CD14-positive monocyte (primary cell): ENCODE measurements at regions not wholly inside any gene's neighbourhood (a gene's known extent, or its start where the extent isn't known, plus 50 kb on each side); places are given as distances from the start of the nearest gene placed in this dataset.

Source experiments
- DNase-seq, 3 donors: peaks; one replicate each; pipeline ENCODE4 v3.0.0-alpha.2; 2011 to 2022
- H2AFZ ChIP-seq: 2 replicates; pipeline ENCODE4 v1.6.0; 2012; ENCODE audit warnings: mild to moderate bottlenecking, low read depth, low read length, inconsistent platforms; ENCODE audit not compliant: insufficient read depth, poor library complexity, severe bottlenecking
- H3K27ac ChIP-seq, 2 donors: 1 replicate in 1 of 2; 2 replicates in 1 of 2; pipeline ENCODE4 v1.5.1; 2012 to 2013; ENCODE audit warnings: low read length in 2 of 2, control low read depth in 1 of 2, inconsistent platforms in 1 of 2, low read depth in 1 of 2, mild to moderate bottlenecking in 1 of 2
- H3K27me3 ChIP-seq, 2 donors: one replicate each; pipeline versions ENCODE4 v1.6.0 to v1.6.1; 2011 to 2013; ENCODE audit warnings: low read length in 2 of 2; ENCODE audit not compliant: control insufficient read depth in 2 of 2, insufficient read depth in 2 of 2
- H3K36me3 ChIP-seq, 2 donors: replicated peaks in 1 of 2; 1 replicate in 1 of 2; 2 replicates in 1 of 2; pipeline versions ENCODE4 v1.5.1 to v1.6.1; 2012 to 2013; ENCODE audit warnings: low read length in 2 of 2, control low read depth in 1 of 2, inconsistent platforms in 1 of 2, mild to moderate bottlenecking in 1 of 2; ENCODE audit not compliant: insufficient read depth in 2 of 2, control insufficient read depth in 1 of 2
- H3K4me1 ChIP-seq, 2 donors: 1 replicate in 1 of 2; 2 replicates in 1 of 2; pipeline versions ENCODE4 v1.5.1 to v1.6.1; 2012 to 2013; ENCODE audit warnings: low read length in 2 of 2, control low read depth in 1 of 2, inconsistent platforms in 1 of 2, mild to moderate bottlenecking in 1 of 2, moderate library complexity in 1 of 2; ENCODE audit not compliant: insufficient read depth in 2 of 2, control insufficient read depth in 1 of 2
- H3K4me2 ChIP-seq: replicated peaks from 2 replicates; pipeline ENCODE3; 2012; ENCODE audit warnings: low read length, moderate library complexity, mild to moderate bottlenecking; ENCODE audit not compliant: poor library complexity, severe bottlenecking; ENCODE audit errors: extremely low read depth
- H3K4me3 ChIP-seq, 3 experiments: fragments of 200-600 bp in 1 of 3; sonication (generic) in 1 of 3; replicated peaks in 1 of 3; 1 replicate in 2 of 3; 2 replicates in 1 of 3; pipeline ENCODE4 v1.5.1; 2011 to 2013; ENCODE audit warnings: low read length in 3 of 3, mild to moderate bottlenecking in 3 of 3, control low read depth in 2 of 3, low read depth in 2 of 3, inconsistent platforms in 1 of 3, moderate library complexity in 1 of 3
- H3K79me2 ChIP-seq: 2 replicates; pipeline ENCODE4 v1.6.0; 2012; ENCODE audit warnings: mild to moderate bottlenecking, control low read depth, inconsistent platforms, low read length, moderate library complexity; ENCODE audit not compliant: insufficient read depth
- H3K9ac ChIP-seq: 2 replicates; pipeline ENCODE4 v1.6.0; 2017; ENCODE audit warnings: low read length, mild to moderate bottlenecking; ENCODE audit not compliant: insufficient read depth, poor library complexity, severe bottlenecking
- H3K9me3 ChIP-seq, 2 donors: replicated peaks in 1 of 2; 1 replicate in 1 of 2; 2 replicates in 1 of 2; pipeline versions ENCODE4 v1.5.1 to v1.6.1; 2012 to 2013; ENCODE audit warnings: low read length in 2 of 2, control low read depth in 1 of 2; ENCODE audit not compliant: control insufficient read depth in 1 of 2, insufficient read depth in 1 of 2
- H4K20me1 ChIP-seq: 2 replicates; pipeline ENCODE4 v1.6.0; 2012; ENCODE audit warnings: mild to moderate bottlenecking, low read length, control low read depth, moderate library complexity; ENCODE audit not compliant: insufficient read depth
- H3K27ac Mint-ChIP-seq, 7 donors: one replicate each; pipeline ENCODE4 v1.8.0; 2020; ENCODE audit warnings: mild to moderate bottlenecking in 7 of 7, mixed read lengths in 7 of 7, moderate library complexity in 6 of 7, inconsistent platforms in 2 of 7
- H3K27me3 Mint-ChIP-seq, 3 donors: one replicate each; pipeline ENCODE4 v1.8.0; 2021 to 2022; ENCODE audit warnings: low read depth in 3 of 3, mild to moderate bottlenecking in 3 of 3, mixed read lengths in 3 of 3, moderate library complexity in 3 of 3, inconsistent platforms in 1 of 3
- H3K36me3 Mint-ChIP-seq, 2 donors: one replicate each; pipeline ENCODE4 v1.8.0; 2020; ENCODE audit warnings: mixed read lengths in 2 of 2, inconsistent platforms in 1 of 2, mild to moderate bottlenecking in 1 of 2
- H3K4me1 Mint-ChIP-seq: one replicate; pipeline ENCODE4 v1.8.0; 2020; ENCODE audit warnings: mild to moderate bottlenecking, mixed read lengths
- H3K4me3 Mint-ChIP-seq, 2 donors: one replicate each; pipeline ENCODE4 v1.8.0; 2020; ENCODE audit warnings: mild to moderate bottlenecking in 2 of 2, mixed read lengths in 2 of 2, moderate library complexity in 1 of 2
- H3K9me3 Mint-ChIP-seq, 7 donors: one replicate each; pipeline ENCODE4 v1.8.0; 2020 to 2022; ENCODE audit warnings: mixed read lengths in 7 of 7, mild to moderate bottlenecking in 6 of 7, moderate library complexity in 6 of 7, inconsistent platforms in 2 of 7
- WGBS: methylation state at CpG from one replicate; pipeline ENCODE4 v1.1.5; 2013; ENCODE audit warnings: missing lambda C conversion rate; ENCODE audit not compliant: insufficient coverage; 5-methylcytosine and 5-hydroxymethylcytosine counted together
- intact Hi-C, 2 donors: fragments of 100-400 bp; cut with micrococcal nuclease; formaldehyde crosslinking; loops; one replicate each; pipeline versions ENCODE4 v1.15.0 to v1.15.1; 2023
- TF ChIP-seq, protein P1 (sequence below): fragments of 200-600 bp; IDR thresholded peaks from one replicate; pipeline ENCODE4 v1.8.0; 2022; ENCODE audit warnings: antibody characterized with exemption, mild to moderate bottlenecking

GRCh38 chr6:133083248-133083967, 157.7 kb upstream of the EYA4 start:
- no peak overlapping the region for H2AFZ ChIP-seq
- no peaks in the 10 kb centered on the region for H3K36me3 ChIP-seq
- H3K27me3 Mint-ChIP-seq: peaks cover 0 to 1% (median 0%) of the 10 kb centered on the region in 3 donors
- intact Hi-C loops: no loop called here
- H4K20me1 ChIP-seq: no peaks in the 10 kb centered on the region
- no peak overlapping the region for H3K4me3 Mint-ChIP-seq
- H3K4me1 Mint-ChIP-seq: no peaks in the 10 kb centered on the region
- H3K36me3 Mint-ChIP-seq: no peaks in the 10 kb centered on the region
- no peak overlapping the region for H3K4me2 ChIP-seq
- H3K27me3 ChIP-seq: no peaks in the 10 kb centered on the region
- peaks cover 0 to 3% (median 0%) of the 10 kb centered on the region in 7 donors for H3K9me3 Mint-ChIP-seq
- DNase-seq: no peak
- TF ChIP-seq, protein P1, sequence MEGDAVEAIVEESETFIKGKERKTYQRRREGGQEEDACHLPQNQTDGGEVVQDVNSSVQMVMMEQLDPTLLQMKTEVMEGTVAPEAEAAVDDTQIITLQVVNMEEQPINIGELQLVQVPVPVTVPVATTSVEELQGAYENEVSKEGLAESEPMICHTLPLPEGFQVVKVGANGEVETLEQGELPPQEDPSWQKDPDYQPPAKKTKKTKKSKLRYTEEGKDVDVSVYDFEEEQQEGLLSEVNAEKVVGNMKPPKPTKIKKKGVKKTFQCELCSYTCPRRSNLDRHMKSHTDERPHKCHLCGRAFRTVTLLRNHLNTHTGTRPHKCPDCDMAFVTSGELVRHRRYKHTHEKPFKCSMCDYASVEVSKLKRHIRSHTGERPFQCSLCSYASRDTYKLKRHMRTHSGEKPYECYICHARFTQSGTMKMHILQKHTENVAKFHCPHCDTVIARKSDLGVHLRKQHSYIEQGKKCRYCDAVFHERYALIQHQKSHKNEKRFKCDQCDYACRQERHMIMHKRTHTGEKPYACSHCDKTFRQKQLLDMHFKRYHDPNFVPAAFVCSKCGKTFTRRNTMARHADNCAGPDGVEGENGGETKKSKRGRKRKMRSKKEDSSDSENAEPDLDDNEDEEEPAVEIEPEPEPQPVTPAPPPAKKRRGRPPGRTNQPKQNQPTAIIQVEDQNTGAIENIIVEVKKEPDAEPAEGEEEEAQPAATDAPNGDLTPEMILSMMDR: no peak
- WGBS: no CpG with 5 or more reads among the region's 2 CpGs
- no peak overlapping the region for H3K27ac Mint-ChIP-seq
- H3K4me3 ChIP-seq: no peak overlapping the region
- H3K27ac ChIP-seq: no peak overlapping the region
- no peak overlapping the region for H3K9ac ChIP-seq
- H3K4me1 ChIP-seq: no peaks in the 10 kb centered on the region
- no peaks in the 10 kb centered on the region for H3K79me2 ChIP-seq
- no peaks in the 10 kb centered on the region for H3K9me3 ChIP-seq

- Mint-ChIP-seq H3K4me3 (no peak overlapping the region), H3K36me3 (no peaks in the 10 kb centered on the region), H3K27me3 (peaks cover 0 to 1% (median 0%) of the 10 kb centered on the region in 3 donors), H3K27ac (no peak overlapping the region), H3K4me1 (no peaks in the 10 kb centered on the region), H3K9me3 (peaks cover 0 to 3% (median 0%) of the 10 kb centered on the region in 7 donors)
- intact Hi-C loops: no loop called here
- Histone ChIP-seq H3K79me2 (no peaks in the 10 kb centered on the region), H3K4me1 (no peaks in the 10 kb centered on the region), H3K9me3 (no peaks in the 10 kb centered on the region), H3K9ac (no peak overlapping the region), H4K20me1 (no peaks in the 10 kb centered on the region), H3K36me3 (no peaks in the 10 kb centered on the region), H3K4me3 (no peak overlapping the region), H3K27ac (no peak overlapping the region), H3K27me3 (no peaks in the 10 kb centered on the region), H3K4me2 (no peak overlapping the region), H2AFZ (no peak overlapping the region)
- DNase-seq: no peak
- WGBS: no CpG with 5 or more reads among the region's 1 CpG
- TF ChIP-seq, protein P1: no peak
Measured at GRCh38 chr6:133085471-133085870, 155.7 kb upstream of the EYA4 start.
